ENCODE measurements at regions not wholly inside any gene's neighbourhood (a gene's known extent, or its start where the extent isn't known, plus 50 kb on each side); places are given as distances from the start of the nearest gene placed in this dataset.

DNA sequence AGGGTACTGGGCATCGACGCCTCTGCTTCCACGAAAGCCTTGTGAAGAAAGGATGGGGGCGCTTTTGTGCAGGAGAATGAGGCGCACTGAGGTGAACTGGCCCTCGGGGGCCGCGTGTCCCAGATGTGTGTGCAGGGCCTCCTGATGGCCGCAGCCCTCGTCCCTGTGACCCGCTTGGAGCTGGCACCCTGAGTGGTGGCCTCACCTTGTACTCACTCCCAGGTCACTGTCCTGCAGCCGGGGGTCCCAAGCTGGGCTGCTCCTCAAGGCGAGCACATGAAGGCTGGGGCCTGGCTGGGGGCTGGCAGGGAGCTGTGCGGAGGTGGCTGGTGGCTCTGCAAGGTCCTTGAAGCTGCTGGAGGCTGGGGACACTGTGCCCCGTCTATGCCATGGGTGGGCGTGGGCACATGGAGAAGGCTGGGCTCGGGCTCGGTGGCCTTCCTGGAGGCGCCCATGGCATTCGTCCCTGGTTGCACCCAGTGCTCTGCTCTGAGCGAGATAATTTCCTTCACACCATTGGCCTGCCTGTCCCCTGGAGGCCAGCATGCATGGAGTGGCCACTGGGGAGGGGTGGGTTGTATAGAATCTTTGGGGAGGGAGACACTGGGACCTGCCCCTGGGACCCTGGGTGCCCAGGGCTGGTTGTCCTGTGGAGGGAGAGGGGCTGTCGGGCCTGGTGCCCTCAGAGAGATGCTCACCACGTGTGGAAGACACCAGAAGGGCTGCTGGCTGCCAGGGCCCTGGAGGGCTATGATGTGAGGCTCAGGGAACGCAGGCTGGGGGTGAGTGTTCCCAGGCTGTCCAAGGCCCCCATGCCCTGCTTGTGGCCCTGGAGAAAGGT is 79.3 kb downstream of the TMEM121 start:
- TF ChIP-seq, protein P1, sequence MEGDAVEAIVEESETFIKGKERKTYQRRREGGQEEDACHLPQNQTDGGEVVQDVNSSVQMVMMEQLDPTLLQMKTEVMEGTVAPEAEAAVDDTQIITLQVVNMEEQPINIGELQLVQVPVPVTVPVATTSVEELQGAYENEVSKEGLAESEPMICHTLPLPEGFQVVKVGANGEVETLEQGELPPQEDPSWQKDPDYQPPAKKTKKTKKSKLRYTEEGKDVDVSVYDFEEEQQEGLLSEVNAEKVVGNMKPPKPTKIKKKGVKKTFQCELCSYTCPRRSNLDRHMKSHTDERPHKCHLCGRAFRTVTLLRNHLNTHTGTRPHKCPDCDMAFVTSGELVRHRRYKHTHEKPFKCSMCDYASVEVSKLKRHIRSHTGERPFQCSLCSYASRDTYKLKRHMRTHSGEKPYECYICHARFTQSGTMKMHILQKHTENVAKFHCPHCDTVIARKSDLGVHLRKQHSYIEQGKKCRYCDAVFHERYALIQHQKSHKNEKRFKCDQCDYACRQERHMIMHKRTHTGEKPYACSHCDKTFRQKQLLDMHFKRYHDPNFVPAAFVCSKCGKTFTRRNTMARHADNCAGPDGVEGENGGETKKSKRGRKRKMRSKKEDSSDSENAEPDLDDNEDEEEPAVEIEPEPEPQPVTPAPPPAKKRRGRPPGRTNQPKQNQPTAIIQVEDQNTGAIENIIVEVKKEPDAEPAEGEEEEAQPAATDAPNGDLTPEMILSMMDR (conservative IDR thresholded peaks at IDR 0.05; ENCODE audit: low read depth in 2 of 2) = no peak
- TF ChIP-seq POLR2AphosphoS5 (IDR thresholded peaks at IDR 0.05; ENCODE audit: low read depth) = no peak
- TF ChIP-seq, protein P2, sequence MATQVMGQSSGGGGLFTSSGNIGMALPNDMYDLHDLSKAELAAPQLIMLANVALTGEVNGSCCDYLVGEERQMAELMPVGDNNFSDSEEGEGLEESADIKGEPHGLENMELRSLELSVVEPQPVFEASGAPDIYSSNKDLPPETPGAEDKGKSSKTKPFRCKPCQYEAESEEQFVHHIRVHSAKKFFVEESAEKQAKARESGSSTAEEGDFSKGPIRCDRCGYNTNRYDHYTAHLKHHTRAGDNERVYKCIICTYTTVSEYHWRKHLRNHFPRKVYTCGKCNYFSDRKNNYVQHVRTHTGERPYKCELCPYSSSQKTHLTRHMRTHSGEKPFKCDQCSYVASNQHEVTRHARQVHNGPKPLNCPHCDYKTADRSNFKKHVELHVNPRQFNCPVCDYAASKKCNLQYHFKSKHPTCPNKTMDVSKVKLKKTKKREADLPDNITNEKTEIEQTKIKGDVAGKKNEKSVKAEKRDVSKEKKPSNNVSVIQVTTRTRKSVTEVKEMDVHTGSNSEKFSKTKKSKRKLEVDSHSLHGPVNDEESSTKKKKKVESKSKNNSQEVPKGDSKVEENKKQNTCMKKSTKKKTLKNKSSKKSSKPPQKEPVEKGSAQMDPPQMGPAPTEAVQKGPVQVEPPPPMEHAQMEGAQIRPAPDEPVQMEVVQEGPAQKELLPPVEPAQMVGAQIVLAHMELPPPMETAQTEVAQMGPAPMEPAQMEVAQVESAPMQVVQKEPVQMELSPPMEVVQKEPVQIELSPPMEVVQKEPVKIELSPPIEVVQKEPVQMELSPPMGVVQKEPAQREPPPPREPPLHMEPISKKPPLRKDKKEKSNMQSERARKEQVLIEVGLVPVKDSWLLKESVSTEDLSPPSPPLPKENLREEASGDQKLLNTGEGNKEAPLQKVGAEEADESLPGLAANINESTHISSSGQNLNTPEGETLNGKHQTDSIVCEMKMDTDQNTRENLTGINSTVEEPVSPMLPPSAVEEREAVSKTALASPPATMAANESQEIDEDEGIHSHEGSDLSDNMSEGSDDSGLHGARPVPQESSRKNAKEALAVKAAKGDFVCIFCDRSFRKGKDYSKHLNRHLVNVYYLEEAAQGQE (IDR thresholded peaks at IDR 0.05; ENCODE audit: unreplicated experiment) = no peak
- TF ChIP-seq NANOG (IDR thresholded peaks at IDR 0.05; ENCODE audit: borderline replicate concordance) = no peak
- TF ChIP-seq EZH2phosphoT487 (IDR thresholded peaks at IDR 0.05; ENCODE audit: unreplicated experiment) = no peak
- no peak for TF ChIP-seq EZH2 (IDR thresholded peaks at IDR 0.05; ENCODE audit: low read depth, unreplicated experiment)
- TF ChIP-seq CREB1 (CRISPR knock-in tag; IDR thresholded peaks at IDR 0.05; ENCODE audit: low read depth) = no peak
- TF ChIP-seq JUNB (IDR thresholded peaks at IDR 0.05; ENCODE audit: unreplicated experiment) = no peak
- no peak for TF ChIP-seq STAT1 (IDR thresholded peaks at IDR 0.05; ENCODE audit: unreplicated experiment)
- TF ChIP-seq, protein P3, sequence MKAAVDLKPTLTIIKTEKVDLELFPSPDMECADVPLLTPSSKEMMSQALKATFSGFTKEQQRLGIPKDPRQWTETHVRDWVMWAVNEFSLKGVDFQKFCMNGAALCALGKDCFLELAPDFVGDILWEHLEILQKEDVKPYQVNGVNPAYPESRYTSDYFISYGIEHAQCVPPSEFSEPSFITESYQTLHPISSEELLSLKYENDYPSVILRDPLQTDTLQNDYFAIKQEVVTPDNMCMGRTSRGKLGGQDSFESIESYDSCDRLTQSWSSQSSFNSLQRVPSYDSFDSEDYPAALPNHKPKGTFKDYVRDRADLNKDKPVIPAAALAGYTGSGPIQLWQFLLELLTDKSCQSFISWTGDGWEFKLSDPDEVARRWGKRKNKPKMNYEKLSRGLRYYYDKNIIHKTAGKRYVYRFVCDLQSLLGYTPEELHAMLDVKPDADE (IDR thresholded peaks at IDR 0.05) = no peak
